Ishikawa (cell line): ENCODE measurements at regions not wholly inside any gene's neighbourhood (a gene's known extent, or its start where the extent isn't known, plus 50 kb on each side); places are given as distances from the start of the nearest gene placed in this dataset.

Experiments
- CEBPB ChIP-seq: IDR thresholded peaks from 2 replicates; pipeline ENCODE4 v1.6.1; 2012
- CREB1 ChIP-seq: IDR thresholded peaks from 2 replicates; pipeline ENCODE4 v1.6.1; 2012; ENCODE audit warnings: low read depth
- EGR1 ChIP-seq: IDR thresholded peaks from 2 replicates; pipeline ENCODE4 v1.6.1; 2012
- EP300 ChIP-seq: IDR thresholded peaks from 2 replicates; pipeline ENCODE4 v1.6.1; 2012; ENCODE audit warnings: borderline replicate concordance
- FOXM1 ChIP-seq: IDR thresholded peaks from 2 replicates; pipeline ENCODE4 v1.6.1; 2012; ENCODE audit warnings: low read depth, borderline replicate concordance
- MAX ChIP-seq: IDR thresholded peaks from 2 replicates; pipeline ENCODE4 v1.6.1; 2012
- NFIC ChIP-seq: IDR thresholded peaks from 2 replicates; pipeline ENCODE4 v1.6.1; 2012
- RAD21 ChIP-seq: IDR thresholded peaks from 2 replicates; pipeline ENCODE4 v1.6.1; 2012; ENCODE audit warnings: low read depth
- REST ChIP-seq: IDR thresholded peaks from 2 replicates; pipeline ENCODE4 v1.6.1; 2012; ENCODE audit warnings: low read depth, mild to moderate bottlenecking
- TAF1 ChIP-seq: IDR thresholded peaks from 2 replicates; pipeline ENCODE4 v1.6.1; 2012; ENCODE audit warnings: low read depth, mild to moderate bottlenecking
- TCF12 ChIP-seq: IDR thresholded peaks from 2 replicates; pipeline ENCODE4 v1.6.1; 2012; ENCODE audit warnings: low read depth
- TEAD4 ChIP-seq: IDR thresholded peaks from 2 replicates; pipeline ENCODE4 v1.6.1; 2012
- YY1 ChIP-seq: IDR thresholded peaks from 2 replicates; pipeline ENCODE4 v1.6.1; 2012; ENCODE audit warnings: low read depth

GRCh38 chr4:149048451-149049143 is 606.4 kb upstream of the NR3C2 start:
- no peak for TF ChIP-seq RAD21
- no peak for TF ChIP-seq NFIC
- TF ChIP-seq EP300, result no peak
- TF ChIP-seq CEBPB, result no peak
- no peak for TF ChIP-seq TCF12
- TF ChIP-seq TEAD4, result no peak
- TF ChIP-seq TAF1, result no peak
- no peak for TF ChIP-seq CREB1
- TF ChIP-seq FOXM1, result no peak
- no peak for TF ChIP-seq MAX
- TF ChIP-seq YY1, result no peak
- no peak for TF ChIP-seq EGR1
- no peak for TF ChIP-seq REST
